OCI-LY3 (cell line): ENCODE measurements at regions not wholly inside any gene's neighbourhood (a gene's known extent, or its start where the extent isn't known, plus 50 kb on each side); places are given as distances from the start of the nearest gene placed in this dataset.

Experiments
- CTCF ChIP-seq: fragments of 200-600, 300-600 bp; sonication (generic); IDR thresholded peaks from 2 replicates; pipeline ENCODE4 v1.5.1; 2014; ENCODE audit warnings: antibody characterized with exemption, low read length, low read depth
- EZH2phosphoT487 ChIP-seq: fragments of 200-600 bp; shearing (Covaris generic); IDR thresholded peaks from 2 replicates; pipeline ENCODE4 v1.6.1; 2018; ENCODE audit warnings: antibody characterized with exemption, mixed run types, low read depth

- TF ChIP-seq CTCF, result no peak
- no peak for TF ChIP-seq EZH2phosphoT487
Observed at GRCh38 chr3:150302246-150302645, 105.9 kb upstream of the TSC22D2 start.
